PC-9 (cell line): ENCODE measurements at regions not wholly inside any gene's neighbourhood (a gene's known extent, or its start where the extent isn't known, plus 50 kb on each side); places are given as distances from the start of the nearest gene placed in this dataset.

Source experiments
- CTCF ChIP-seq: fragments of 200-600 bp; sonication (generic); conservative IDR thresholded peaks from 2 replicates; pipeline ENCODE4 v1.6.1; 2017; ENCODE audit warnings: mixed run types, antibody characterized with exemption, mild to moderate bottlenecking, moderate library complexity
- EZH2 ChIP-seq: fragments of 200-600 bp; sonication (generic); IDR thresholded peaks from 2 replicates; pipeline ENCODE4 v1.8.0; 2017; ENCODE audit warnings: antibody characterized with exemption, low read depth

DNA sequence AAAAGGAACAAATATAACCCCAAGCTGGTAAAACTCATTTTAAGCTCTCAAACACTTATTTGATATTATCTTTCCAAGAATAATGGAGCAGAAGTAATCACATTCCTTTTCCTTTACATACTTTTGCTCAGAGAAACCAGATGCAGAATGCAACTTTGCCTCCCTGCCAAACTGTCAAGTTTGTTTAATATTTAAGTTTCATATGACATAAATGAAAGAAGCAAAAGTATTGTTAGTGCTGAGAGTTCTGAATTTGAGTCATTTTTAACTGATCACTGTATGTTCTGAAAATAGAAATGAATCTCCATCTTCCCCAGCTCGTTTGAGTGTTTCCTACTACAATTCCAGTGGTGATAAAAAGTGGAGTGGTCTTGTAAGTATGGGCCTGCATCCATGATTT, 423.4 kb downstream of the PID1 start:
- no peak for TF ChIP-seq CTCF
- no peak for TF ChIP-seq EZH2
